ENCODE measurements at regions not wholly inside any gene's neighbourhood (a gene's known extent, or its start where the extent isn't known, plus 50 kb on each side); places are given as distances from the start of the nearest gene placed in this dataset.
A peak's percentile ranks its signal among the peaks of the same experiment; 100 is the strongest.

GRCh38 chr1:93776728-93777127 is 95.1 kb upstream of the BCAR3 start:
- in situ Hi-C loops (cut with HindIII; ENCODE audit: low sequenced_read_pairs), result no loop called here
- H3K4me3 ChIP-seq (ENCODE audit: low read depth, low read length), result no peak overlapping the region
- TF ChIP-seq CTCF (IDR thresholded peaks at IDR 0.05; ENCODE audit: low read depth, low read length, missing control alignments), result no peak
- no peak for DNase-seq (ENCODE audit: low read depth)

GRCh38 chr1:93775224-93775623 is 93.6 kb upstream of the BCAR3 start:
- no peak for DNase-seq (ENCODE audit: low read depth)
- in situ Hi-C loops (cut with HindIII; ENCODE audit: low sequenced_read_pairs), result no loop called here
- H3K4me3 ChIP-seq (ENCODE audit: low read depth, low read length), result no peak overlapping the region
- no peak for TF ChIP-seq CTCF (IDR thresholded peaks at IDR 0.05; ENCODE audit: low read depth, low read length, missing control alignments)

GRCh38 chr1:93774707-93775106 is 93.1 kb upstream of the BCAR3 start:
- no peak for TF ChIP-seq CTCF (IDR thresholded peaks at IDR 0.05; ENCODE audit: low read depth, low read length, missing control alignments)
- DNase-seq (ENCODE audit: low read depth), result peak; percentile 95
- in situ Hi-C loops (cut with HindIII; ENCODE audit: low sequenced_read_pairs), result no loop called here
- H3K4me3 ChIP-seq (ENCODE audit: low read depth, low read length), result no peak overlapping the region

- in situ Hi-C loops (cut with HindIII; ENCODE audit: low sequenced_read_pairs), result no loop called here
- TF ChIP-seq CTCF (IDR thresholded peaks at IDR 0.05; ENCODE audit: low read depth, low read length, missing control alignments), result no peak
- no peak overlapping the region for H3K4me3 ChIP-seq (ENCODE audit: low read depth, low read length)
- no peak for DNase-seq (ENCODE audit: low read depth)
Measured at GRCh38 chr1:93773049-93773838, 91.6 kb upstream of the BCAR3 start.

GRCh38 chr1:93771843-93772242 is 90.2 kb upstream of the BCAR3 start:
- in situ Hi-C loops (cut with HindIII; ENCODE audit: low sequenced_read_pairs), result no loop called here
- DNase-seq (ENCODE audit: low read depth), result no peak
- no peak overlapping the region for H3K4me3 ChIP-seq (ENCODE audit: low read depth, low read length)
- TF ChIP-seq CTCF (IDR thresholded peaks at IDR 0.05; ENCODE audit: low read depth, low read length, missing control alignments), result no peak

GRCh38 chr1:93770640-93771039 is 89.0 kb upstream of the BCAR3 start:
- no peak for DNase-seq (ENCODE audit: low read depth)
- no peak overlapping the region for H3K4me3 ChIP-seq (ENCODE audit: low read depth, low read length)
- in situ Hi-C loops (cut with HindIII; ENCODE audit: low sequenced_read_pairs), result no loop called here
- no peak for TF ChIP-seq CTCF (IDR thresholded peaks at IDR 0.05; ENCODE audit: low read depth, low read length, missing control alignments)
